ENCODE measurements at regions not wholly inside any gene's neighbourhood (a gene's known extent, or its start where the extent isn't known, plus 50 kb on each side); places are given as distances from the start of the nearest gene placed in this dataset.

DNA sequence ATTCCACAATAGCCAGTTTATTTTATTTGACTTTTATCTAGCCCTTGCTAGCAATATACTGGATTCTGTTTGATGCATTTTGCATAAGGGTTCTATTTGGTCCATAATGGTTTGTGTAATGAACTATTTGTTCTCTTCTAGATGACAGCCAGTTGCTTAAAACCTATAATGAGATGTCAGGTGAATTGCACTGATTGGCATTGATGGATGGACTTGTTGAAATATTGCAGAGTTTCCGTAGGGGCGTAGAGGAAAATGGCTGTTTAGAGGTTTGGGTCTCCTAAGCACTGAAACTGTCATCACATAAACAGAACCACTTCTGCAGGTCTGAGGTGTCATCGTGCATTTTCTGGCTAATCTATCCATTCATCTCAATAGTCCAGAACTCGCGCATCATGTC lies 124.9 kb upstream of the HDAC9 start:
- no peak for DNase-seq

DNA sequence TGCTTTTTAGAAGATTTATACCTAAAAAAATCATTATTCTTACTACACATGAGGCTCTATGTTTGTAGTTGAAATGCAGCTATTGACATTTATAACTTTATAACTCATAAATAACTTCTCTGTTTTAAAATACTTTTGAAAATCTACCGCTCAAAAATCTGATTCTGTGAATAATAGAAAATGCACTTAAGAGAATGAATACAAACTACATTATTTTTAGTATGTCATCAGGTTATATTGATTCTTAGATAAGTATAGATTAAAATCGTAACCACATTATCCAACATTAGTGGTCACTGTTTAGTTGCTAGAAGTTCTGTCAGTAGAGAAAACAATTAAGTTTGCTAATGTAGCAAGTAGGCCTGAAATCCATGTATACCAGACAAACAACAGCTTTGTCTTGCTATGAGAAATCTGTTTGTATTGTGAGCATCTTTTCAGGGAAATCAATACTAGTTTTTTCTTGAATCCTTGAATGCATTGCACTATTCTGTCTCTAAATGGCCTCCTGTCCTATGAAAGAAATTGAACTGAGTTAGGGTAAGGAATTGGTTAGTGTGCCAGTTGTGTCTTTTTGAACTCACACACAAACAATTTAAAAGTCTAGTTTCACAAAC lies 116.5 kb upstream of the HDAC9 start:
- DNase-seq: no peak

DNA sequence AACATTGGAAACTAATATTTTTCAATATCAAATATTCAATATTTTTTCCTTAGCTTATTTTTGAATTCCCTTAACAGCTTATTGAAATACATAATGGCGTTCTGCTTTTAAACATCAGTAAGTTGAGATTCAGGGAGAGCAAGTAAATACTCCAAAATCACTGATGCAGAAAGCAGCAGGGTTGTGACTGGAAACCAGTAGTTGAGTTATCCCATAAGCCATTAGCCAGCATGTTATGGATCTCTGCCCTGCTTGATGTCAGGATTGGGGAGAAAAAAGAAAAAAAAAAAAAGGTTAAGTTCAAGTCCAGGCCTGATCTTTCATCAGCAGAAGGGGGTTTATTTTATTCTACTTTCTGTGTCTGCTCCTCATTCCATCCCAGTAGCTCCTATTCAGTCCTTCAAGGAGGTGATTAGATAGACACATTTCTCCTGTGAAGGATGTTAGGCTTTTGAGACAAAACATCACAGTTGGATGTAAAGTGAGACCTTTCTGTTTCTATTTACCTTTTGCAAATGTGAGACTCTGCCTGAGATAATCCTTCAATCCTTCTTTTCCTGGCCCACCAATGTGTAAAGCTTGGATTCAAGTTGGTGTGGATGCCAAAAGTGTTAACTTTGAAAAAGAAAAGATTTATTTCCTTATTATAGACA lies 110.9 kb upstream of the HDAC9 start:
- DNase-seq: no peak

DNA sequence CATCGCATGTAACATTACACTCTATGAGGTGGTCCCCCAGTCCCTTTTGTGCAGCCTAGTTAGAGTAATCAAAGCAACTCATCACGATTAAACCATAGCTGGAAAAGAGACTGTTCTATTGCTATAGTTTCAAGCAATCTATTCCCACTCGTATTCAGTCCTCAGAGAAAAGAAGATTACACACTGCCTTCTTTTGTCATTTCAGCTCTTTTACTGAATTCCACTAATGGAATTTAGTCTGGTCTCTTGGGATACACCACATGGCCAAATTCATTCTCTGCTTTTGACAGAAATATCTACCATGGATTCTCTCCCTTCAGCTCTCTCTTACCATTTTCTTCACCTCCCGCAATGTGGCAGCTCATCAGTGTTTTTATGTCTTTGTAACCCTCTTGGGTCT lies 108.9 kb upstream of the HDAC9 start:
- no peak for DNase-seq

DNA sequence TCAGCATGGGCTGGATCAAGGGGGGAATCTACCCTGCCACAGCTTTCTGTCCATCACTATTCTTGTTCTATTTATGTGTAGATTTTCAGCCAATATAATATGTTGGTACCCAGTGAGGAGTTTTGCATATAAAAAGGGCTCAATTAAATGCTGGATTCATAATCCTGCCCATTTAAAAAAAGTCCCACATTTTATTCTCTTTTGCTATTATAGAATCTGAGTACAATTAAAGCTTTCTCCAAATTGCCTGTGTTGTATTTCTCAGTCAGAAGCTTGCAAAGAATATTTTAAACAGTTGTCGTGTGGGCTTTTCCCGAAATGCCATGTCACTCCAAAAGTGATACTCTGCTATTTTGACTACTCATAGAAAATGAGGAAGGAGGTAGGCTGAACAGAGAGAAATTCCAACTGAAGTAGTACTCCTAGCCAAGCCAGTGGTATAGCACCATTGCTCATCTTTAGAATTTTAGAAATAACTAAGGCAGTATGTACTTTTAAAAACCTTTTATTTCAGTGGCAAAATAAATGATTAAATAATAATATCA lies 108.3 kb upstream of the HDAC9 start:
- no peak for DNase-seq

DNA sequence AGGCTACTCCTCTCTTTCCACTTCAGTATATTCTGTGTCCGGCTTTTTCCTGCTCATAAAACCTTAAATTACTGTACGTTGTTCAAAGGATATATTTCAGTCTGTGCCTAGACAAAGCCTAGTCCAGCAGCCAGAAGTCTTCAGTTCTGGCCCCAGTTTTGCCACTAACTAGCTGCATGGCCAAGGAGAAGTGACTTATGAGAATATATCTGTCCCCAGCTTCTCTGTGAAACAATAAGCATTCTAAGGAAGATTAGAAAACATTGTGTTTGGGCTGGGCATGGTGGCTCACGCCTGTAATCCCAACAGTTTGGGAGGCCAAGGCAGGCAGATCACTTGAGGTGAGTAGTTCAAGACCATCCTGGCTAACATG lies 105.0 kb upstream of the HDAC9 start:
- DNase-seq: no peak

DNA sequence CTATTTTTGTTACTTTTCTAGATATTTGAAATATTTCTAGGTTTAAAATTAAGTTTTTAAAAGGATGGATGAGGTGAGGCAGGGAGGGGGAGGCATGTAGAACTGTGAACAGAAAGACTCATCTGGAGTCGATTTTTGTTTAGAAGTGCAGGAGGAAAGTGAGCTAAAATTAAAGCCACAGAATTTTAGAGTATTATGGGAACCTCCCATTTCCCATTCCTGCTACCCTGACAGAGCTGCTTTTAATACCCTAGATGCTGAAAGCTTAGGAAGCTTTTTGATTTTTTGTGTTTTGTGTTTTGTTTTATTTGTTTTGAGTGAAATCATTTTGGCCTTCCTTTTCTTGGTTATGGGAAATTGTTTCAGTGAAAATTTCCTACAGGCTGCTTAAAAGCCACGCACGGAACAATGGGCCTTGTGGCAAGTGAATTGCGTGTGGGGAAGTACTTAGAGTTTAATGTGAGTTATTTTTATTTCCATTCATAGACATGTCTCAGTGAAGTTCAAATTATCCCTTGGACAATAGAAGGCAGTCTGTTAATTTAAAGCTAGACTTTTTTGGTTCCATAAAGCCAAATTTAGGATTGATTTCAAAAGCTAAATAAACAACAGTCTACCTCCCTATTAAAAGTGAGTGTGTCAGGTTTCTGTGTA lies 102.0 kb upstream of the HDAC9 start:
- no peak for DNase-seq

DNA sequence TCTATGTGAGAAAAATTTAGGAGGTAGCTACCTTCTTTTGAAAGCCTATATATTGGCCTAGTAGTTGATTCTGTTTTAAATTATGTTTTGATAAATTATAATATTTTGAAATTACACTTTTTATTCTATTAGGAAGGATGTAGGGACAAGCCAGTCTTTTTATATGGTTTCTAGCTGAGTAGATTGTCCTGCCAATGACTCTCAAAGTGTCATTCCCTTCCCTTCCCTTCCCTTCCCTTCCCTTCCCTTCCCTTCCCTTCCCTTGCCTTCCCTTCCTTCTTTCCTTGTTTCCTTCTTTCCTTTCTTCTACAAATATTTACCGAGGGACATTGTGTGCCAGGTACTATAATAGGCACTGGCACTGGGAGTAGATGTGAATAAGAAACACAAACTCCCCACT lies 99.7 kb upstream of the HDAC9 start:
- no peak for DNase-seq

DNA sequence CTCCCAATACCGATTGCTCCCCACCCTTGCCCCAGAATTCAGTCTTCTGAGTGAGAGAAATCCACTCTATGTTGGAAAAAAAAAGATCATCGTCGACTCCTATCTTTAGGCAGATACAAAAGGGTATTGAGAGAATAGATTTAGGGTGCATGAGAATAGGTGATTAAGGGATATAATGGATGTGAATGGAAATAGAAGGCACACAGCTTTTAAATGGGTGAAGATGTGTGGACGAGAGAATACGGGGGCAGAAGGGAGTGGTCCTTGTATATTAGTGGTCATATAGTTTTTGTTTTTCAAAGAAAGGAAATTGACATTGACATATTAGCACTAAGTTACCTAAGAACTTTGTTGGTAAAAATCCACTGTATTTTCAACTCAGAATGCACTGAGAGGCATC lies 98.6 kb upstream of the HDAC9 start:
- DNase-seq: no peak

DNA sequence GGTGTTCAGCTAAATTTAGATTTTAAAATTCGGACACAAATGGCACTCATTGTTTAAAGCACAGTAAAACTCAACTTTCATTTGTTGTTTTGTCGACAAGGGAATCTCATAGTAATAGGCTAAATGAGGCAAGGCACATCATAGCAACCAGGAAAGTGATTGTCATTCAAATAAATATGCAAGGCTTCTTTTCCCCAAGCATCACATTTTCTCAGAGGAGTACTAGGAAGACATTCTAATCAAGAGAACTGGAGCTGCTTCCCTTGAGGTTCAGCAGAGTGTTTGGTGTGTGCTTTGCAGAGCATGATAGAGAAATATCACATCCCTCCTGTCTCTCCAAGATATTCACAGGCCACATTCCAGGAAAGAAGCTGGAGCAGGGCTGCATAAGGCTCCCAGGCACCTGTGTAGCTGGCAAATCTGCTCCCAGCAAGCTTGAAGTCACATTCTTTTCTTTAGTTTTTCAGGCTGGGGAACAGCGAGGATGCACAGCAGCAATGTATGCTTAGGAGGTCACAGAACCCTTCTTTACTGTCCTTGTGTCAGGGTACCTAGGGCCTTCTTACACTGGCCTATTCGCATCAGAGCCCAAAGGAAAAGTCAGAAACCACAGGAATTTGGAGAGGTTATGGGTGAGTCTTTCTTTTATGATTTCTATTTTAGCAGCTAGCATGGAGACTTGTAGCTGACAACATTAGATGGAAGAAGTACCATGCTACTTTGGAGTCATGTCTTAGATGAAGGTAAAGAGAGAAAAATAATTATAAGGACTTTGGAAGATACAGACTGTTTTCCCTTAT lies 95.9 kb upstream of the HDAC9 start:
- no peak for DNase-seq

DNA sequence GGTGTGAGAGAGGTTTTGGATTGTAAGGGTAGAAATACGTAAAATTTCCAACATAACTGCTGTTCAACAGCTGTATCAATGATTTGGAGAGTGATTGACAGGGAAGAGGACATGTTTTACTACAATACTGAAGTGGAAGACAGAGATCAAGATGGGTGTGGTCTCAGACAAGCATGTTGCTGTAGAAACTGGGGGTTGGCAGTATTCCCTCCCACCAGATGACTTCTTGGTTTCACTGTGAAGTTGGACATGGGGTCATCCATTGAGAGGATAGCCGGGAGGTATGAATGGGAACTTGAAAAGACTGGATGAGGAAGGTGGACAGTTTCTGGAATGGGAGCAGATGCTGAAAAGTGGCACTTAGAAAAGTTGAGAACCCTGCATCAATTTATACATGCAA lies 95.3 kb upstream of the HDAC9 start:
- no peak for DNase-seq

DNA sequence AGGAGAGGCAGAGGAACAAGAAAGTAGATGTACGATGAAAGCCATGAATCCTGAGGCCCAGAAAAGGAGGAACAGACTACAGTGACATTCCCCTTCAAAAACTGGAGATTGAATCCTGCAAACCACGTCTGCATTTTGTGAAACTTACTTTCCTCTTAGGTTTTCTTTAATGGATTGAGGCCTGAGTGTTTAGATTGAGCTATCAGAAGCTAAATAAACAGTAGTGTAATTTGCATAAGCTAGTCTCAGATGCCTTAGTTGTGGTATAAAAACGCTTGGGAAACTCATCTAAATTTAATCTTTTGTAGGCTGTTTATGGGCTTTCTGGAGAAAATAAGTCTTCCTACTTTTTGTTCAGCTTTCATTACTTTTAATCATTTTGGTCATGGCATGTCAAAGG lies 94.8 kb upstream of the HDAC9 start:
- DNase-seq: no peak

DNA sequence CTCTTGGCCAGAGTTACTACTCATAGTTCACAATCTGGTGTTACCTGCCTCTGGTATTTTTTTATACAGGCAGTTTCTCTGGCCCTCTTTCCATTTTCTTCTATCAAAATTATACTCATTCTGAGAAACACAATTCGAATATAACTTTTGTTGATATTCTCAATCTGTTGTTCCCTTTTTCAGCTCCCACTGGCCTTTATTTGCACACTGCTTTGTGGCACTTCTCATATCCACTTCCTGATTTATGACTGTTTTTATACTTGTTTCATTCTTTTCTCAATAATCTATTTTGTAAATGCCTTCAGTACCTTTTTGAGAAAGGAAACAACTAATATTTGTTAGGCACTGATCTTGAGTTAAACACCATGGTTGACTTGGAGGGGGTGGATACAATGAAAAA lies 93.8 kb upstream of the HDAC9 start:
- no peak for DNase-seq

DNA sequence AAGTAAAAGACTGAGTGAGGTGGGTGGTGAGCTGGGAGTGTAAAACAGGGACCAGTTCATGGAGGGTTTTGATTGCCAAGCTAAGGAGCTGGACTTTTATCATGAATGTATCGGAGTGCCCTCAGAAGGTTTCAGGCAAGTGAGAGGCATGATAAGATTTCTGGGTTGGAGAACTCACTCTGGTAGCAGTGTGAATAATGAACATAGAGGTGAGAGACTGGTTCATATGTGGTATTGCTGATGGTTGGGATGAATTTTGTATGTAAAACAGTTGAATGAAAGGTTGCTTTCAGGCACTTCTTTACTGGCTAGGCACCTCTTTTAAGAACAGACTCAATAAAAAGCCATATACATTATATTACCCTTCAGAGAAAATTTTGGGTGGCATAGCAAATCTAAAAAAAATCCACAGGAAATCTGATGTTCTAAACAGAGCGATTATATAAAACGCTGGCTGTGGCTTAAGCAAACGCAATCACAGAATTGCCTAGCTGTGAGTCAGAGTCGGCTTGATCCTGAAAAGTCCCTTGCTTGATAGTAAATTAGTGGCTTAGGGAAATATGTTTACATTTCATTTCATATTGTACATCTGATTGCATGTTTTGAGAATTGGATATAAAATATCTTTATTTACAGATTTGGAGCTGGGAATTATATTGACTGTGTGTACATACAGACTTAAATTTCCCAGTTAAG lies 92.9 kb upstream of the HDAC9 start:
- no peak for DNase-seq

DNA sequence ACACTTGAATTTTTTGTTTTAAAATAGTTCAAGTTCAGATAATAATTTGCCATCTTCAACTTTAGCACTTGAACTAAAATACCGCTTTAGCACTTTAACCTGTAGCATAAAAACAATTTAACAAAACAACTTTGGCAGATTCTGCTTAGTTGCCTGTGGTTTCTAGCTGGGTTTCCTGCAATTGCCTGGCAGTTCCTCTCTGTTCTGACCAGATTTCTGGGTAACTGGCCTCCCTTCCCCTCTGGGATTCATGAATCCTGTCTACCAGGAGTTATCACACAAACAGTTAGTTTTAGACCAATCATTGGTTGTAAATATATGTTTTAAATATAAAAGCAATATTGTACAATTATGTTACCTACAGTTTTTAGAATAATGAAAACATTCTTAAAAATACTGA lies 89.8 kb upstream of the HDAC9 start:
- no peak for DNase-seq

DNA sequence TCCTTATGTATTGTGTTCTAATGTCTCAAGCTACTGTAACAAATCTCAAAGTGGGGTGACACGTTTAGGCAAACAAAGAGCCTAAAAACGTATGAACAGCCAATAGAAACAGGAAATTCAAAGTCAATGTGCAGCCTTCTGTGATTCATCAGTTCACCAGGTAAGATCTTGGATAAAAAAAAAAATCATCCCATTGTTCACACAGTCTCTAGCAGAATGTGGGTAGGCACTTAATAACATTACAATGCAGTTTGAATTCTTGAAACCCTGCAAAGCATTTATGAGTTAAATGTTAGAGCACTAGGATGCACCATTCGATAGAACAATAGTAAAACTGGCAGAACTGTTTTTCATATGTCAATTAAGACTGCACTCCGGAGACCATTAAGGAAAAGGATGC lies 88.2 kb upstream of the HDAC9 start:
- DNase-seq: no peak

DNA sequence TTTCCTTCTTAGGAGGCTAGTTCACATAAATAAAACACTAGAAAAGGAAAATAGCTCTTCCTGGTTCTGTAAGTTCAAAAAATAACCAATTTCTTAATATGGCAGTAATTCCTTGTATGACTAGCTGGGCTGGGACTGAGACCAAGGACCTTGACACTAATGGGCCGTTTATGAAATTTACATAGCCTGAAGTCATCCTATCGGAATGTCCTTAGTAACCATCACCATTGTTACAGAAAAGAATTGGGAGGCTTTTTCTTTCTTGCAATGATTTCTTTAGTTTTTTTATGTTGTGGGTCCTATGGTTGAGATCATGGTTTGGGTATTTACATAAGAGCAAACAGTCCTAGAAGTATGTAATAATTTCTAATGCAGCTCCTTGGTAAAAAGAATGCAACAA lies 87.1 kb upstream of the HDAC9 start:
- no peak for DNase-seq

DNA sequence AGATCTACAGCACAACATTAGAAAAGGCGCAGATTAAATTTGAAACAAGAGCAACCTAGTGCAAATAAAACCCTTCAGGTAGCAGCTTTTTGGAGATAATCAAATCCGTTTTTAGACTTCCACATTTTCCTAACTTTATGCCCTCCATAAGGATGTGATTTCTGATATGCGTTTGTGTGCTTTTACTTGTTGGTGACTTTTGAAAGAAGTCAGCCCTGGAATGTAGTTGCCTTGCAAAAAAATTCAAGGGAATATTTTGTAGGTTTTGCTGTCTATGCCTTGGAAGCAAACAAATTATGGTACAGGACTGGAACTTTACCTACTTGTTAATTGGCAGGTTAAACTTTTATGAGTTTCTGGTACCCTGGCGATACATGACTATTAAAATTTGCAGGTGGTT lies 86.7 kb upstream of the HDAC9 start:
- no peak for DNase-seq

DNA sequence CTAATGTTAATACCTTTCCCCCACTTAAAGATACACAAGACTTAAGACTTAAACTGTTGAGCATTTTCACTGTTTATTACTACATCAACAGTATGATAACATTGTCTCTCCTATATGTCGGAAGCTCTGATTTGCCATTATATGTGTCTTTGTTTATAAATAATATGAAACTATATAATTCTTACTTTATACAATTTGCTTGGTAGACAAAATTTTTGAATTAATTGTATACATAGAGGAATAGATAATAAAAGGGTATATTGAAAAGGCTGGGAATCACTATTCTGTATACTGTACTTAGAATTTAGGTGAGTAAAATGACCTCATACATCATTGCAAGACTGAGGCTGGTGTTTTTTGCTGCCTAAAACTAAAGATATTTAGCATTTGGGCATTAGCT lies 82.1 kb upstream of the HDAC9 start:
- DNase-seq: no peak

DNA sequence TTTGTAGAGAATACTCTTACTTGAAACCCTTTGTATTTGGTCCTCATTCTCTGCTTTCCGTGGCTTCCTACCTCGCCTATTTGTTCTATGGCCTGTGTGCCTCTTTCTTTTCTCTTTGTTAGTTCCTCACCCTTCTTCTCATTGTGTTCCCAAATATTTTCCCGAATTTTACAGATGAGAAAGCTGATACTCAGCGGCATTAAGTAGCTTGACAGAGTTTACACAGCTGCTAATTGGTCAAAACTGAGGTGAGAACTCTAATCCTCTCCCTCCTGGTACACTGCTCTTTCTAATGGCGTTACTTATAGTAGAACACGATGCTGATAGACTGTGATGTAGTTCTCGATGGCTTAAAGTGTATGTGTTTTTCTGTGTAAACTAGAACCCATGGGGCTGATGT lies 80.7 kb upstream of the HDAC9 start:
- no peak for DNase-seq

DNA sequence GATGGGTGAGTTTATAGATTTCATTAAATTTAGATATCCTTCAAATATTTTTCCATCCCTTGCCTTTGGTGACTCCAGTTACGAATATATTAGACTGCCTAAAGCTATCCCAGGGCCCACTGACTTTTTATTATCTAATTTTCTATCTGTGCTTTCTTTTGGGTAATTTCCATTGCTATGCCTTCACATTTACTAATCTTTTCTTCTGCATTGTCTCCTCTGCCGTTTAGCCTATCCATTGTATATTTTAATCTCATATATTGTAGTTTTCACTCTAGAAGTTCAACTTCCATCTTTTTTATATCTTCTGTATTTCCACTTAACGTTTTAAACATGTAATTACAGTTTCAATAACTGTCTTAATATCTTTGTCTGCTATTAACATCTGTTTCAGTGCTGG lies 78.6 kb upstream of the HDAC9 start:
- no peak for DNase-seq

DNA sequence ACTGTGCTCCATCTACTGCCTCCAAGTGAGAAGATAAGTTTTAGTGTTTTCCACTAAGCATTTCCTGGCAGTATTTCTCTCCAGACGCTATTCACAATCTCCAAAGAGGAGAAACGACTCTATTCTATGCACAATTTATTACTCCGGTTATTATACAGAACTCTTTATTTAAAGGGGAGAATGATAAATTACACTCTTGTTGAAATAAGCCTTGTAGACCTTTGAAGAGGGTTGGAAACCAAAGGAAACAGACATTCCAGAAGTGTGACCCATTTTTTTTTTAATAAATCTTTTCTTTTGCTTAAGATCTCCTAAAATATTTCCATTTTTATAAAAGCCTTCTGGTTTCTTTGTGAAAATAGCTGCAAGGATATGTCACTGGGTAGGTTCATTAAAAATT lies 76.1 kb upstream of the HDAC9 start:
- no peak for DNase-seq

DNA sequence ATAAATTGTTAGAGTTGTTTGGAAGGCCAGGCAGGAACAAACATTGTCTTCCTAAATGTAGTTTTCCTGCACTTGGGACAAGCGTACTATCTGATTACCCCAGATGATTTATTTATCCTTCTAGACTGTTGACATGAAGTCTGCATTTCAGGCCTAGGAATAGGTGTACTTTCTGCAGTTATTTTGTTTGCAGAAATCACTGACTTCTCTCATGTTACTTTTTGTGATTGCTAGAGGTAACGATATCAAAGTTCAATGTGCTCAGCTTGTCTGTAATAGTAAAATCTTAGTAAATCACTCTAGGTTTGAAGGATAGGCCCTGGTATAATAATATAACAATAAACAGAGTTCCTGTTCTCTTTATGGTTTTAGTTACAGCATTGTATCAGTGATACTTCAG lies 75.4 kb upstream of the HDAC9 start:
- no peak for DNase-seq
